ENCODE measurements at regions not wholly inside any gene's neighbourhood (a gene's known extent, or its start where the extent isn't known, plus 50 kb on each side); places are given as distances from the start of the nearest gene placed in this dataset.
"Not testable (repeated sequence)": the region's sequence is repeated elsewhere in the genome, so short reads cannot be mapped to it uniquely, and the experiment has no call there.

- DNase-seq (ENCODE audit: low read depth): no peak
Observed at GRCh38 chr2:220704081-220704480, 868.0 kb downstream of the EPHA4 start.

GRCh38 chr2:220704810-220705209 is 867.3 kb downstream of the EPHA4 start:
- no peak for DNase-seq (ENCODE audit: low read depth)

GRCh38 chr2:220705678-220706077 is 866.4 kb downstream of the EPHA4 start:
- no peak for DNase-seq (ENCODE audit: low read depth)

- DNase-seq (ENCODE audit: low read depth): no peak
Observed at GRCh38 chr2:220707261-220707660, 864.8 kb downstream of the EPHA4 start.

- no peak for DNase-seq (ENCODE audit: low read depth)
Observed at GRCh38 chr2:220708366-220708765, 863.7 kb downstream of the EPHA4 start.

- DNase-seq (ENCODE audit: low read depth): no peak
Observed at GRCh38 chr2:220717283-220717682, 854.8 kb downstream of the EPHA4 start.

- DNase-seq (ENCODE audit: low read depth): no peak
Observed at GRCh38 chr2:220736778-220737177, 835.3 kb downstream of the EPHA4 start.

- DNase-seq (ENCODE audit: low read depth): no peak
Observed at GRCh38 chr2:220743203-220743602, 828.9 kb downstream of the EPHA4 start.

GRCh38 chr2:220744861-220745260 is 827.2 kb downstream of the EPHA4 start:
- DNase-seq (ENCODE audit: low read depth): no peak

- no peak for DNase-seq (ENCODE audit: low read depth)
Observed at GRCh38 chr2:220745682-220746081, 826.4 kb downstream of the EPHA4 start.

- no peak for DNase-seq (ENCODE audit: low read depth)
Observed at GRCh38 chr2:220747736-220748135, 824.4 kb downstream of the EPHA4 start.

- no peak for DNase-seq (ENCODE audit: low read depth)
Observed at GRCh38 chr2:220748875-220749479, 823.1 kb downstream of the EPHA4 start.

- DNase-seq (ENCODE audit: low read depth): no peak
Observed at GRCh38 chr2:220753486-220753885, 818.6 kb downstream of the EPHA4 start.

GRCh38 chr2:220756653-220757052 is 815.5 kb downstream of the EPHA4 start:
- no peak for DNase-seq (ENCODE audit: low read depth)

- DNase-seq (ENCODE audit: low read depth): not testable (repeated sequence)
Observed at GRCh38 chr2:220758376-220758775, 813.7 kb downstream of the EPHA4 start.

GRCh38 chr2:220764171-220764570 is 807.9 kb downstream of the EPHA4 start:
- no peak for DNase-seq (ENCODE audit: low read depth)

- no peak for DNase-seq (ENCODE audit: low read depth)
Observed at GRCh38 chr2:220767591-220768255, 804.4 kb downstream of the EPHA4 start.

GRCh38 chr2:220775856-220776488 is 796.1 kb downstream of the EPHA4 start:
- DNase-seq (ENCODE audit: low read depth): no peak

- not testable (repeated sequence) for DNase-seq (ENCODE audit: low read depth)
Observed at GRCh38 chr2:220779076-220779475, 793.0 kb downstream of the EPHA4 start.

- DNase-seq (ENCODE audit: low read depth): no peak
Observed at GRCh38 chr2:220779511-220779910, 792.6 kb downstream of the EPHA4 start.

GRCh38 chr2:220779931-220780330 is 792.2 kb downstream of the EPHA4 start:
- DNase-seq (ENCODE audit: low read depth): no peak

- DNase-seq (ENCODE audit: low read depth): no peak
Observed at GRCh38 chr2:220781622-220782241, 790.4 kb downstream of the EPHA4 start.

- no peak for DNase-seq (ENCODE audit: low read depth)
Observed at GRCh38 chr2:220782609-220783113, 789.4 kb downstream of the EPHA4 start.
